NCI-H748 (cell line): ENCODE measurements at regions not wholly inside any gene's neighbourhood (a gene's known extent, or its start where the extent isn't known, plus 50 kb on each side); places are given as distances from the start of the nearest gene placed in this dataset.
"Not testable (repeated sequence)": the region's sequence is repeated elsewhere in the genome, so short reads cannot be mapped to it uniquely, and the experiment has no call there.

ENCODE experiments used
- DNase-seq: peaks from one replicate; lab custom pipeline; 2025; ENCODE audit not compliant: unreplicated experiment; lab: John Stamatoyannopoulos, UW

DNA sequence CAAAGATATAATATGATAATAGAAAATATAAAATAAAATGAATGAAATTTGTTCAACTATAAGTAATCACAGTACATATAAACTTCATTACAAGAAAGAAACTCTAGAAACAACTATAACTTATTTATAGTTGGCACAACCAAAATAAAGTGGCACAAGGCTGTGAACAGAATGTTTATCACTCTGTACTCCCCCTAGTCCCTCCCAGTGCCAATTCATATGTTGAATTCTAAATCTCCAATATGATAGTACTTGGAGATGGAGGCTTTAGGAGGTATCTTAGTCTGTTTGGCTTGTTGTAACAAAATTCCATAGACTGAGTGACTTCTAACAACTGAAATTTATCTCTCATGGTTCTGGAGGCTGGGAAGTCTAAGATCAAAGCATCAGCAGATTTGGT lies 145.0 kb upstream of the TMEM229A start:
- no peak for DNase-seq

DNA sequence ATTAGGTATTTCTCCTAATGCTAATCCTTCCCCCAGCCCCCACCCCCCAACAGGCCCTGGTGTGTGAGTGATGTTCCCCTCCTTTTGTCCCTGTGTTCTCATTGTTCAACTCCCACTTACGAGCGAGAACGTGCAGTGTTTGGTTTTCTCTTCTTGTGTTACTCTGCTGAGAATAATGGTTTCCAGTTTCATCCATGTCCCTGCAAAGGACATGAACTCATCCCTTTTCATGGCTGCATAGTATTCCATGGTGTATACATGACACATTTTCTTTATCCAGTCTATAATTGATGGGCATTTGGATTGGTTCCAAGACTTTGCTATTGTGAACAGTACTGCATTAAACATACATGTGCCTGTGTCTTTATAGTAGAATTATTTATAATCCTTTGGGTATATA lies 138.9 kb upstream of the TMEM229A start:
- not testable (repeated sequence) for DNase-seq

DNA sequence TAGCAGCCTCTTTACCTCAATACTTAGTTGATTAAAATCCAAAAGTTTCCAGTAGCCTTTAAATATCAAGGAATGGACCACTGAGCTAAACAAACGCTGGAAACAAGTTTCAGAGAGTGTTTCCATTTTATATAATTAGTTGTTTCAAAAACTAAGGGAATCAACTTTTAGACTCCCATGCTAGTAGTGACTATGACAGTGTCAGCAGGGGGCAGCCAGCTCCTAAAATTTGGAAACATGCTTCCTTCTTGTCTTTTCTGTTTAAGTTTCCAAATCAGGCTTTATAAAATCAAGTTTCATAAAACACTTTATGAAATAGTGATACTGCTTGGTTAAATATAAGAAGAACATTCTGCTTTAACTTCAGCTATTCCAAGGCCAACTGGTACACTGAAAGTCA lies 138.2 kb upstream of the TMEM229A start:
- DNase-seq = no peak

DNA sequence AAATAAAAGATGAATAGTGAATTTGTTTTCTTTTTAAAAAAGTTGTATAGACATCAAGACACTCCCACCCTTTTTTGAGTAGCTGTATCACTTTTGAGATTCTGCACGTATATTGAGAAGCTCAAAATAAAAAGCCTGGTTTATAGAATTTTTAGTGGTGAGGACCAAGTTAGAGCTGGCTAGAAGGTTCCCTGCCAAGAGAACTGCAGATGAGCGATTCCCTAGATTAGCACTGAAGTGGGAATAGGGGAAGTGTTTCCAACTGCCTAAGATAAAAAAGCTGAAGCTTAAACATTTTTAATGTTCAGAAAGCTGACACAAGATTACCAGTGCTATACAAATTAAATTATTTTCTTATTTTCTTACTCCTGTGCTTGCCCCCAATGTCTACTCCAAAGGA lies 135.7 kb upstream of the TMEM229A start:
- no peak for DNase-seq

DNA sequence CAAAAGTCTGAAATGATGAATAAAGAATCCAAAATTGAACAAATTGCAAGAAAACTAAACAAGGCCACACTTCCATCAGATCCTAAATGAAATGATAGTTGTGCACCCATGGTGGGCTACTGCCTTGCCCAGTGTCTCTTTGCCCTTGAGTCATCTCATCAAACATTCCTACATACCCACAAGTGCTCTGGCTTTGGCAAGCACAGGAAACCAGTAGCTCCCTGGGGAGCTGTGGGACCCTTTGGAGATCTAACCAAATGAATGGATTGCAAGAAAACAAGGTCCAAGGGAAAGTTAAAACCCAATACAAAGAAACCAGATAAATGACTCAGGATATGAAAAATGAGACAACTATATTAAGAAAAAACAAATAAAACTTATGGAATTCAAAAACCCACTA lies 129.8 kb upstream of the TMEM229A start:
- no peak for DNase-seq

DNA sequence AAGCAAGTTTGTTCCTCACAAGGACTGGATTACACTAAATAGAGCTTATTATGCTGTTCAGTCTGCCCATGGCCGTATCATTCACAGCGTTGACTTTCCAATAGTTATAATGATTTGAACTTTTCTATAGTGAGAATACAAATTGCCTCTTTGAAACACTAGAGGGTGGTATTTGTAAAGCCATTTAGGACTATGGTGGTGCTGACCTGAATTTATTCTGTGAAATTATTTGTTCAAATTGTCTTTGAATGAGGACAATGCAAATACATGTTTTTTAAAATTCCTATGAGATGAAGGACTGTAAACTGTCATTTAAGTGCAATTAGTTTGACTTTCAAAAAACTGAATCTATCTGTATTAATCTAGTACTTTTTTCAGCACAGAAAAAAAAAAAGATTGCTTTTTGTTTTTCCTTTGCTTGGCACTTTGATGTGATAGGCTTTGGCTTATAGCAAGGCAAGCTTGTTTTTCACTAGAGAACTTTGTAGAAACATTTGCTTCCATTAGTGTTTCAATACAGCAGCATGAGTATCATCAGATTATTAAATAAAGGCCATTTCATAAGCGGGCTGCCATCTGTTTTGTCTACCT lies 122.7 kb upstream of the TMEM229A start:
- DNase-seq = peak; percentile 42

DNA sequence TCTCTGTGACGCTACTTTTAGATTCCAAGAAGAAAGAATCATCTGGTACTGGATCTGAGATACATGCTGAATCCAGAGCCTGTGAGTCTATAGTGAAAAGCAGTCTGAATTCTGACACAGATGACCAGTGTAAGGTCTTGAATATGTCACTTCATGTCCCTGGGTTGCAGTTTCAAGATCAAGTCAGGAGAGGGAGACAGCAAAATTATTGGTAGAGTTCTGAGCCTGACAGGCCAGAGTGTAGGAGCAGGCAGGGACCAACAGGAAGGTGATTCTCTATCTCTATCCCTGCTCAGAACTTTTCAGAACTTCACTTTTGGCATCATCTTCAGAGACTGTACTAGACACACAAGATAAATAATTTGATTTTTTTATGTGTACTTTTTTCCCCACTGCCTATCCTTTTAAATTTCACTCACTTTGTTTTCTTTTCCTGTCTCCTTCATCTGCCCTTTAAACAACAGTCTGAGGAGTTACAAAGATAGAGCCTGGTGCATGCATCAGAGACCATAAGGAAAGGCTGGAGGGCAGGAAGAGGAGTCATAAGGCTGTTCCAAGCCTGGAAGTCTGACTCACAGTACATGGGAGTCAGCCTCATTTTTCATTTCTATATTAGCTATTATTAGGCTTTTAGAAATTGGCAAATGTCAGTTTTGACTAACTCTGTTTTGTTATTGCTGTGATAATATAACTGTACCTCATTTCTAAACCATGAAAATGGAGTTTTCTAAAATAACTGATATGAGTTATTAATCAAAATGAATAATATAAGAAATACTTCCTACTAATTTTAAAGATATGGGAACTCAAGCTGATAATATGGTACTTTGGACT lies 120.2 kb upstream of the TMEM229A start:
- peak; percentile 29 for DNase-seq

DNA sequence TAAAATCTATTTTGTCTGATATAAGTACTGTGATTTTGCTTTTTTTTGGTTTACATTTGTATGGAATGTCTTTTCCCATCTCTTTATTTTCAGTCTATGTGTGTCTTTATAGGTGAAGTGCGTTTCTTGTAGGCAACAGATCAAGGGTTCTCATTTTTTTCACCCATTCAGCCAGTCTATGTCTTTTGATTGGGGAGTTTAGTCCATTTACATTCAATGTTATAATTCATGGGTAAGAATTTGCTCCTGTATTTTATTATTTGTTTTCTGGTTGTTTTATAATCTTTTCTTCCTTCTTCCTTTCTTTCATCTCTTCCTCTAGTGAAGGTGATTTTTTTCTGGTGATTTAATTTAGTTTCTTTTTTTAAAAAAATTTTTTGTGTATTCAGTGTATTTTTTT lies 104.8 kb upstream of the TMEM229A start:
- DNase-seq = no peak

DNA sequence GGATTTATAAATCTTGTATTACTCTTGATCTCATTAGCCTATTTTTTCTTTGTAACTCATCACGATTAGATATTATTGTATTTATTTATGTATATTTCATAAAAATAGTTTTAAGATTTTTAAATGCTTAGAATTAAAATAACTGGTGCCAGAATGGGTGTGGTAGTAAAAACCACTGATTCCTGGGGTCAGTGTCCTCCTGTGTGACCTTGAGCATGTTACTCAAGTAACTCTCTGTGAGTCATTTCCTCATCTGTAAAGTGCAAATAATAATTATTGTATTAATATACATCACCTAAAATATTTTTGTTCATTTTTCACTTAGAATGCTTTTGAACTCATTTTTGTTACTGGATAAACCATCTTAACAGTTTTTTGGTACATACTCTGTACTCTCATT lies 91.3 kb upstream of the TMEM229A start:
- no peak for DNase-seq

DNA sequence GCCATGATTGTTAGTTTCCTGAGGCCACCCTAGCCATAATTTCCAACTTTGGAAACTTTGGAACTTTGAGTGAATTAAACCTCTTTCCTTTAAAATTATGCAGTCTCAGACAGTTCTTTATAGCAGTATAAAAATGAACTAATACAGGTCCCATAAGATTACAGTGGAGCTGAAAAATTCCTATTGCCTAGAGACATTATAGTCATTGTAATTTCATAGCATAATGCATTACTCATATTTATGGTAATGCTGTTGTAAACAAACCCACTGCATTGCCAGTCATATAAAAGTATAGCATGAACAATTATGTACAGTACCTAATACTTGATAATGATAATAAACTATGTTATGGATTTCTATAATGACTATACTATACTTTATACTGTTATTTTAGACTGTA lies 88.0 kb upstream of the TMEM229A start:
- no peak for DNase-seq

DNA sequence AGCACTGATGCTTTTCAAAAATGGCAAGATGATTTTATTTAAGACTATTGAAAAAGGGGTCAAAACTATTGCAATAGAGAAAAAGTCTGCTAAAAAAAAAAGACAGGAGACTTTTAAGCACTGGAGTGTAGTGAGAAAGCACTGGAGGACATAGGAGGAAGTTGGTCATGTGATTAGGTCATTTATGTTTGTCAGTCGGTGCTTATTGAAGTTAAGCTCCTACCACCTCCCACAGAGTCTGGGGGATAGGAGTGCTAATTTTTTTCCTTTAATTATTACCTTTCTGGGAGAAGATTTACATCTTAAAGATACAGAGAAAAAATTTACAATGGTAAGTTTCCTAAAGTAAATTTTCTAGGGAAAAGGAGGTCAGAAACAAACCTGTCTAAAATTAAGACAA lies 80.2 kb upstream of the TMEM229A start:
- no peak for DNase-seq

DNA sequence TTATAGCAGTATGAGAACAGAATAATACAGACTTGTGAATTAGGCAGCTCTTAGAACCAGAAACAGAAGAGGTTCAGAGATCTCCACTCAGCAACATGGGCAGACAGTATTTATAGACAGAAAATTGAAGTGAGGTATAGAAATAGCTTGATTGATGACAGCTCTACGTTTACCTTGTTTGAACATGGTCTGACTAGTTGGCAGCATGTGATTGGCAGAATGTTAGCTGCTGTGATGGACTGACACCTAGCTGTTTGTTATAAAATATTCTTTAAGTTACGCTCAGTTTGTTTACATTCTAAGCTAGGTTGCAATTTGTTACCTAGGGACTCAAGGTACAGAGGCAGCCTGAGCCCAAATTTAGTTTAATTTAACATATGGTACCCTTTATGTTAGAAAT lies 73.7 kb upstream of the TMEM229A start:
- peak; percentile 4 for DNase-seq

DNA sequence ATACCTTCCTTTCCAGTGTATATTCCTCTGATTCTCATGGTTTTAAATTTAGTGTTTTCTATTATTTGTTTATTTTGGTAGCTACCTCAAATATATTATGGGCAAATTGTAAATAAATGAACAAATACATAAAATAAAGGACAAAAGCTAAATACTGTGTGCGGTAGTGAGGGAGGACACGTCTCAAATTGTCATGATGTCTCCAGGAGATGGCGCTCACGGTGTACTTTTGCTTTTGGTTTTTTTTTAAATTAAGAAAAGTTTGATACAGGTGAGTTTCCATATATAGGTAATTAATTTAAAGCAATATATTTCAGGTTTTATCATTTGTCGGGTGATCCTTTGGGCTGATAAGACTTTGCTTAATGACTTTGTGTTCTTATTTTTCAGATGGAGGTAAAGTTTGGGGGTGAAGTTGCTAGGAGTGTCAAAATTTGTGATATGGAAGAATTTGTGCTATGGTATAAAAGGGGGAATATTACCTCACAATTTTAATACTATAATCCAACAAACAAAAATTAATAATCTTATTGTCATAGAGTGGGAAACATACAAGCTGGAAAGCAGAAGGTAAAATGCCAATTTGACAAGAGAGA lies 68.4 kb upstream of the TMEM229A start:
- DNase-seq = peak; percentile 24

DNA sequence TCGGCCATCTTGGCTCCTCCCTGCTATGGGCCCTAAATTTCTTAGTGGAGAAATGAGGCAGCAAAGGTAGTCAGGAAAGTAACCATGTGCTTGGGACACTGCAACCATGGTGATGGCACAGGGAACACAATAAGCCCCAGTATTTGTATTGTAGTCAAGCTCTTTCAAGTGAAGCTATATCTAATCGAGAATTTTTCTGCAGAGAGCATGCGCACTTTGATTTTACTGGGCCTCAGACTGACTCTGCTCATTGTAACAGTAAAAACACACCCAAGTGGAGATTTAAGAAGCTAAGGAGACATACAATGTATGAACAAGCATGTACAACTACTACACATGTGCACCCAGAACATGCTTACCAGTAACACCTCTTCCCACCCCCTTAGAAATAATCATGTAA lies 67.3 kb upstream of the TMEM229A start:
- DNase-seq = no peak

DNA sequence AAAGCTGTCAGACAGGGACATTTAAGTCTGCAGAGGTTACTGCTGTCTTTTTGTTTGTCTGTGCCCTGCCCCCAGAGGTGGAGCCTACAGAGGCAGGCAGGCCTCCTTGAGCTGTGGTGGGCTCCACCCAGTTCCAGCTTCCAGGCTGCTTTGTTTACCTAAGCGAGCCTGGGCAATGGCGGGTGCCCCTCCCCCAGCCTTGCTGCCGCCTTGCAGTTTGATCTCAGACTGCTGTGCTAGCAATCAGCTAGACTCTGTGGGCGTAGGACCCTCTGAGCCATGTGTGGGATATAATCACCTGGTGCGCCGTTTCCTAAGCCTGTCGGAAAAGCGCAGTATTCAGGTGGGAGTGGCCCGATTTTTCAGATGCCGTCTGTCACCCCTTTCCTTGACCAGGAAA lies 66.7 kb upstream of the TMEM229A start:
- not testable (repeated sequence) for DNase-seq

DNA sequence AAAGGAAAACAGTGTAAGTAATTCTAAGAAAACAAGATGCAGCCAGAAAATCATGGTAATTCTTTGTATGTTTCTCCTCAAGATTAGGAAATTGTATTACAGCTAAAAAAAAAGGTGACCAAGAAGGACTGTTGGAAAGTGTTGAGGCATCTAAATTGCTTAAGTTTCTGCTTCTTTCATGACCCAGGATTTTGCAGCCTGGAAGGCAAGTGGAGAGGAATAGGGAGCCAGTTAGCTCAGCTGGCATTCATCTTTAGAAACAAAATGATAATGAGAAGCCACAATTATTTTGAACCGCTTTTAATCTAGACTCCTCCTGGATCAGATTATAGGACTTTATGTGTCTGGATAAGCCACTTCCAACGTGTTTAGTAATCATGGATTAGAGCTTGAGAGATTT lies 56.8 kb upstream of the TMEM229A start:
- DNase-seq = no peak

DNA sequence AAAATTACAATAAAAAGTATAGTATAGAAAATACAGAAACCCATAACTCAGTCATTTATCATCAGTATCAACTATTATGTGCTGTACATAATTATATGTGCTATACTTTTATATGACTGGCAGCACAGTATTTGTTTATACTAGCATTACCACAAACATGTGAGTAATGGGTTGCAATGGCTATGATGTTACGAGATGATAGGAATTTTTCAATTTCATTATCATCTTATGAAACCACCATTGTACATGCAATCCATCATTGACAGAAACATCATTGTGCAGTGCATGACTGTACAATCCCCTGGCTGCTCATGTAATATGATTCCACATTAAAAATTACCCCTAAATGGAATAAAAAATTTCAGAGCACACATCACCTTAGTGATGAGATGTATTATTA lies 55.7 kb upstream of the TMEM229A start:
- no peak for DNase-seq

DNA sequence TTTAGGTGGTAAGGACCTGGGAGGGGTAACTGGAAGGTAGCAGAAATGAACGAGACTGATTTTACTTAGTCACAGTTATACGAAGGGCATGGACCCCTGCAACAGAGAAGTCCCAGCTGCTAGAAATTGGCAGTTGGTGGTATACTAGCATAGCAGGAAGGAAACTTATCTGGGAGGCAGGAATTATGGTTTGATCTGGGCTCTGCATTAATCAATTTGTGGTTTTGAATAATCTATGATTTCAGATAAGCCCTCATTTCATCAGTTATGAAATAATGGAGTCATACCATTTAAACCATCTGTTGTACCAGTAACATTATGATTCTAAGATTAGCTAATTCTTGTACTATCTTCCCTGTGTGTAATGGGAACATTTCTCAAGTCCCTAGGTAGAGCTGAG lies 54.0 kb upstream of the TMEM229A start:
- no peak for DNase-seq

DNA sequence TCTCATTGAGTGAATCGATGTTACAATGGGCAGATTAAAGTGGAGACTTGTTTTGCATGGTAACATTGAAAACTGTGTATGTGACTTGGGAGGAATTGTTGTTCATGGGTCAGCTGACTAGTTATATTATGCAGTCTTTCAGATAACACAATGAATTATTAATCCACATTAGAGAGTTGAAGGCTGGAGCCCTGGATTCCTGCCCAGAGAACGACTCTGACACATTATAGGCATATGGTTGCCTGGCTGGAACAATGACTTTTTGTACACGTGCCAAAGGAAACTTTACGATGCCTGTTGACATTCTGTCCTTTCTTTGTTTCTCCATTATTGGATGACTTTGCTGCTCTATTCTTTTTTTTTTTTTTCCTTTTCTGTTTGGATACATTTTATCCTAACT lies 52.3 kb upstream of the TMEM229A start:
- DNase-seq = peak; percentile 48

DNA sequence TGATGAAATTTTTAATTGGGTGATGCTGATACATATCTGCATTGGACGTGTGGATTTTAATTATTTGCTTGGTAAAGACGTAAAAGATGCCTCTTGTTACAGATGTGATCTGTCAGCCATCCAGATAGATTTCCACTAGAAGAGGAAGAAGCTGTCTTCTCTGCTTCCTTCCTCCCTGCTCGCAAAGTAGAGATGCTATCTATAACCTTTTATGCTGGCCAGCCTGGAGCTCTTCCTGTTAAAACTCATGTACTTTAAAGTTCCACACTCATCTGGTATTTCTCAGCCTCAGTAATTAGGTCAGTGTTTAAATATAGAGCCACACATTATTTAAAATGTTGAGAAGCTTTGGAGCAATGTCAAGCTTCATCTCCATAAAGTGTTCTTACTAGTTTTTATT lies 51.2 kb upstream of the TMEM229A start:
- no peak for DNase-seq
